Sigmoid colon (tissue), 4 donors: ENCODE measurements at regions not wholly inside any gene's neighbourhood (a gene's known extent, or its start where the extent isn't known, plus 50 kb on each side); places are given as distances from the start of the nearest gene placed in this dataset.

ENCODE experiments used
- CTCF ChIP-seq, 4 experiments: fragments of 450-650 bp in 3 of 4; fragments of 200-600 bp in 1 of 4; IDR thresholded peaks; one replicate each; pipeline ENCODE4 v1.5.1; 2016 to 2019; ENCODE audit warnings: antibody characterized with exemption in 4 of 4, mild to moderate bottlenecking in 3 of 4, moderate library complexity in 2 of 4
- POLR2AphosphoS5 ChIP-seq, 4 donors: sonication (generic); formaldehyde crosslinking; IDR thresholded peaks; one replicate each; pipeline ENCODE4 v1.6.1; 2017; ENCODE audit warnings: antibody characterized with exemption in 4 of 4

GRCh38 chr2:56132138-56132537 is 51.7 kb upstream of the CCDC85A start:
- no peak for TF ChIP-seq POLR2AphosphoS5 (IDR thresholded peaks at IDR 0.05)
- TF ChIP-seq CTCF (IDR thresholded peaks at IDR 0.05): peak in 1 of 4 experiments; percentile 26
